KMS-11 (cell line): ENCODE measurements at regions not wholly inside any gene's neighbourhood (a gene's known extent, or its start where the extent isn't known, plus 50 kb on each side); places are given as distances from the start of the nearest gene placed in this dataset.

ENCODE experiments used
- H2AFZ ChIP-seq: fragments of 200-600 bp; sonication (generic); 2 replicates; pipeline ENCODE4 v1.6.1; 2016; ENCODE audit warnings: antibody characterized with exemption, mixed run types, low read depth
- H3K27ac ChIP-seq: fragments of 200-600 bp; sonication (generic); 2 replicates; pipeline ENCODE4 v1.6.1; 2016; ENCODE audit warnings: mild to moderate bottlenecking, mixed run types
- H3K27me3 ChIP-seq: fragments of 200-600 bp; sonication (generic); 2 replicates; pipeline ENCODE4 v1.6.1; 2017; ENCODE audit warnings: mild to moderate bottlenecking, low read depth, mixed run types, moderate library complexity; ENCODE audit not compliant: insufficient read depth
- H3K36me3 ChIP-seq: fragments of 200-600 bp; sonication (generic); 2 replicates; pipeline ENCODE4 v1.6.1; 2017; ENCODE audit warnings: mild to moderate bottlenecking, mixed run types; ENCODE audit not compliant: insufficient read depth
- H3K4me1 ChIP-seq: fragments of 200-600 bp; sonication (generic); 2 replicates; pipeline ENCODE4 v1.6.1; 2016; ENCODE audit warnings: mild to moderate bottlenecking, low read depth, mixed run types; ENCODE audit not compliant: poor library complexity, severe bottlenecking
- H3K4me2 ChIP-seq: fragments of 200-600 bp; sonication (generic); 2 replicates; pipeline ENCODE4 v1.7.0; 2016; ENCODE audit warnings: mild to moderate bottlenecking, mixed run types
- H3K4me3 ChIP-seq: fragments of 200-600 bp; sonication (generic); IDR thresholded peaks from 2 replicates; pipeline ENCODE4 v1.6.1; 2017; ENCODE audit warnings: low read depth, low read length, mixed read lengths; ENCODE audit not compliant: insufficient read depth
- H3K79me2 ChIP-seq: fragments of 200-600 bp; sonication (generic); 2 replicates; pipeline ENCODE4 v1.6.1; 2016; ENCODE audit warnings: low read depth, mixed run types; ENCODE audit not compliant: insufficient read depth
- H3K9ac ChIP-seq: fragments of 200-600 bp; sonication (generic); 2 replicates; pipeline ENCODE4 v1.6.1; 2016; ENCODE audit warnings: mild to moderate bottlenecking, mixed run types
- H4K20me1 ChIP-seq: fragments of 200-600 bp; sonication (generic); 2 replicates; pipeline ENCODE4 v1.6.1; 2016; ENCODE audit warnings: mild to moderate bottlenecking, mixed run types; ENCODE audit not compliant: insufficient read depth
- TF ChIP-seq, protein P1 (sequence below): fragments of 200-600 bp; sonication (generic); conservative IDR thresholded peaks from 2 replicates; pipeline ENCODE4 v1.6.1; 2017; ENCODE audit warnings: low read depth, mild to moderate bottlenecking, antibody characterized with exemption, low read length, moderate library complexity, mixed read lengths

DNA sequence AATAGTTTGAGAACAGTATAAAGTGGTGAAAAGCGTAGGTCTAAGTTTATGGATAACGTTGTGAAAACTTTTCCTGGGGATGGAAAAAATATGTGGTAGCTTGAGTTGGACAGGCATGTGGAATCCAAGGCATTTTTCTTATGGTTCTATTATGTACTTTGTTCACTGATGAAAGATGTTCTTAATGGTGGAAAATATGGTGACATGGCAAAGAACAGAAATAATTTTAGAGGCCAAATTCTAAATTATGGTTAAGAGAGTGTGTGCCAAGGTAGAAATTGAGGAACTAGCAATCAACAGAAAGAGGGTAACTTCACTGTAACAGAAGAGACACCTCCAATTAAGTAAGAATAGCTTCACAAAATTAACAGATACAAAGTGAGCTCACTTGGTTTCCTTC, 427.8 kb downstream of the SLC6A15 start:
- H3K27me3 ChIP-seq: no peaks in the 10 kb centered on the region
- no peaks in the 10 kb centered on the region for H3K36me3 ChIP-seq
- H4K20me1 ChIP-seq: no peaks in the 10 kb centered on the region
- H3K4me3 ChIP-seq: no peak overlapping the region
- TF ChIP-seq, protein P1, sequence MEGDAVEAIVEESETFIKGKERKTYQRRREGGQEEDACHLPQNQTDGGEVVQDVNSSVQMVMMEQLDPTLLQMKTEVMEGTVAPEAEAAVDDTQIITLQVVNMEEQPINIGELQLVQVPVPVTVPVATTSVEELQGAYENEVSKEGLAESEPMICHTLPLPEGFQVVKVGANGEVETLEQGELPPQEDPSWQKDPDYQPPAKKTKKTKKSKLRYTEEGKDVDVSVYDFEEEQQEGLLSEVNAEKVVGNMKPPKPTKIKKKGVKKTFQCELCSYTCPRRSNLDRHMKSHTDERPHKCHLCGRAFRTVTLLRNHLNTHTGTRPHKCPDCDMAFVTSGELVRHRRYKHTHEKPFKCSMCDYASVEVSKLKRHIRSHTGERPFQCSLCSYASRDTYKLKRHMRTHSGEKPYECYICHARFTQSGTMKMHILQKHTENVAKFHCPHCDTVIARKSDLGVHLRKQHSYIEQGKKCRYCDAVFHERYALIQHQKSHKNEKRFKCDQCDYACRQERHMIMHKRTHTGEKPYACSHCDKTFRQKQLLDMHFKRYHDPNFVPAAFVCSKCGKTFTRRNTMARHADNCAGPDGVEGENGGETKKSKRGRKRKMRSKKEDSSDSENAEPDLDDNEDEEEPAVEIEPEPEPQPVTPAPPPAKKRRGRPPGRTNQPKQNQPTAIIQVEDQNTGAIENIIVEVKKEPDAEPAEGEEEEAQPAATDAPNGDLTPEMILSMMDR: no peak
- no peak overlapping the region for H3K27ac ChIP-seq
- H3K79me2 ChIP-seq: no peaks in the 10 kb centered on the region
- H2AFZ ChIP-seq: no peak overlapping the region
- H3K4me2 ChIP-seq: no peak overlapping the region
- no peak overlapping the region for H3K9ac ChIP-seq
- H3K4me1 ChIP-seq: no peaks in the 10 kb centered on the region

DNA sequence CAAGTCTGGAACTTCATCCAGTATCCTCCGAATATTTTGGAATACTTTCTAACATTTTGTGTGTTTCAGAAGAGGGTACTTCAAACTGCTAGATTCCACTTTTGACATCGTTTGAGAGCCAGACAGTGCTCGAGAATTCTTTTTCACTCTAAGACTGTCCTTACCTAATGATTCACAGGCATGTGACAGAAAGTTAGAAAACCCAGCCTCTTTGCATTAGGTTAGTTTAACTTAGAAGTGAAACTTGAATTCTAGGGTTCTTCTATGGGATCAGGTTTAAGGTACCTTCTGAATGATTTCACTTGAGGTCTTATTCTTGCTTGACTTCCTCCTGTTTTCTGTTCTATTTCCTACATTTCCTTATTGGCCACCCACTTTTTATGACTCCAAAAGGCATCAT, 431.8 kb downstream of the SLC6A15 start:
- H3K9ac ChIP-seq: no peak overlapping the region
- no peaks in the 10 kb centered on the region for H3K4me1 ChIP-seq
- no peak overlapping the region for H3K4me3 ChIP-seq
- H3K27ac ChIP-seq: no peak overlapping the region
- H4K20me1 ChIP-seq: no peaks in the 10 kb centered on the region
- H3K27me3 ChIP-seq: no peaks in the 10 kb centered on the region
- no peak overlapping the region for H2AFZ ChIP-seq
- no peak overlapping the region for H3K4me2 ChIP-seq
- H3K79me2 ChIP-seq: no peaks in the 10 kb centered on the region
- H3K36me3 ChIP-seq: no peaks in the 10 kb centered on the region
- TF ChIP-seq, protein P1: no peak

DNA sequence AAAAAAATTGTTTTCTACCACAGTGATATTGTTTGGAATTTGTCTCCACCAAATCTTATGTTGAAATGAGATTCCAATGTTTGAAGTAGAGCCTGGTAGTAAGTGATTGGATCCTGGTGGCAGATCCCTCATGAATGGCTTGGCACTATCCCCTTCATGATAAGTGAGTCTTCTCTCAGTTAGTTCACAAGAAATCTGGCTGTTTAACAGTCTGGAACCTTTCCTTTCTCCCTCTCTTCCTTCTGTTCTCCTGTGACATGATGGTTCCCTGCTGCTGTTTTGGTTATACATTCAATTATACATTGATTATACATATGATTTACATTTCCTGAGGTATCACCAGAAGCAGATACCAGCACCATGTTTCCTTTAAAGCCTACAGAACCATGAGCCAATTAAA, 442.2 kb downstream of the SLC6A15 start:
- H3K4me2 ChIP-seq: no peak overlapping the region
- no peaks in the 10 kb centered on the region for H4K20me1 ChIP-seq
- no peaks in the 10 kb centered on the region for H3K27me3 ChIP-seq
- no peak overlapping the region for H3K4me3 ChIP-seq
- TF ChIP-seq, protein P1: no peak
- H2AFZ ChIP-seq: no peak overlapping the region
- H3K36me3 ChIP-seq: no peaks in the 10 kb centered on the region
- no peaks in the 10 kb centered on the region for H3K79me2 ChIP-seq
- H3K27ac ChIP-seq: no peak overlapping the region
- no peaks in the 10 kb centered on the region for H3K4me1 ChIP-seq
- no peak overlapping the region for H3K9ac ChIP-seq

- no peak overlapping the region for H3K9ac ChIP-seq
- H3K4me3 ChIP-seq: no peak overlapping the region
- H3K27ac ChIP-seq: no peak overlapping the region
- H4K20me1 ChIP-seq: no peaks in the 10 kb centered on the region
- no peaks in the 10 kb centered on the region for H3K36me3 ChIP-seq
- no peaks in the 10 kb centered on the region for H3K79me2 ChIP-seq
- H2AFZ ChIP-seq: no peak overlapping the region
- H3K4me1 ChIP-seq: no peaks in the 10 kb centered on the region
- no peaks in the 10 kb centered on the region for H3K27me3 ChIP-seq
- TF ChIP-seq, protein P1: no peak
- no peak overlapping the region for H3K4me2 ChIP-seq
These were observed 448.0 kb downstream of the SLC6A15 start for GRCh38 chr12:84464616-84465015.
